GM21381 (cell line): ENCODE measurements at regions not wholly inside any gene's neighbourhood (a gene's known extent, or its start where the extent isn't known, plus 50 kb on each side); places are given as distances from the start of the nearest gene placed in this dataset.

ENCODE experiments used
- ATAC-seq: cut with Tn5 transposase; IDR thresholded peaks from one replicate; pipeline ENCODE4 v1.9.1; 2021; ENCODE audit warnings: mild to moderate bottlenecking, moderate library complexity; ENCODE audit not compliant: unreplicated experiment

- ATAC-seq = no peak
Observed at GRCh38 chr2:235287375-235287733, 206.5 kb upstream of the AGAP1 start.

- ATAC-seq = no peak
Observed at GRCh38 chr2:235291461-235291860, 202.4 kb upstream of the AGAP1 start.

GRCh38 chr2:235293061-235293460, 200.8 kb upstream of the AGAP1 start:
- no peak for ATAC-seq

GRCh38 chr2:235295831-235296230, 198.0 kb upstream of the AGAP1 start:
- no peak for ATAC-seq

- ATAC-seq = no peak
Observed at GRCh38 chr2:235300368-235301201, 193.3 kb upstream of the AGAP1 start.

GRCh38 chr2:235301202-235302076, 192.4 kb upstream of the AGAP1 start:
- no peak for ATAC-seq

- ATAC-seq = no peak
Observed at GRCh38 chr2:235302263-235302662, 191.6 kb upstream of the AGAP1 start.

- ATAC-seq = no peak
Observed at GRCh38 chr2:235303499-235304291, 190.1 kb upstream of the AGAP1 start.

GRCh38 chr2:235305678-235306077, 188.2 kb upstream of the AGAP1 start:
- ATAC-seq = no peak

GRCh38 chr2:235311044-235311443, 182.8 kb upstream of the AGAP1 start:
- ATAC-seq = no peak

GRCh38 chr2:235312571-235312970, 181.3 kb upstream of the AGAP1 start:
- ATAC-seq = no peak

GRCh38 chr2:235314371-235314930, 179.4 kb upstream of the AGAP1 start:
- no peak for ATAC-seq

GRCh38 chr2:235319095-235319494, 174.7 kb upstream of the AGAP1 start:
- no peak for ATAC-seq

- no peak for ATAC-seq
Observed at GRCh38 chr2:235320326-235320725, 173.5 kb upstream of the AGAP1 start.

- no peak for ATAC-seq
Observed at GRCh38 chr2:235324324-235324723, 169.5 kb upstream of the AGAP1 start.

- ATAC-seq = no peak
Observed at GRCh38 chr2:235325151-235325550, 168.7 kb upstream of the AGAP1 start.

GRCh38 chr2:235328991-235329390, 164.9 kb upstream of the AGAP1 start:
- ATAC-seq = no peak

- ATAC-seq = no peak
Observed at GRCh38 chr2:235330775-235331451, 162.9 kb upstream of the AGAP1 start.

GRCh38 chr2:235332240-235332890, 161.5 kb upstream of the AGAP1 start:
- no peak for ATAC-seq

GRCh38 chr2:235333076-235333475, 160.8 kb upstream of the AGAP1 start:
- no peak for ATAC-seq
